ENCODE measurements at regions not wholly inside any gene's neighbourhood (a gene's known extent, or its start where the extent isn't known, plus 50 kb on each side); places are given as distances from the start of the nearest gene placed in this dataset.

- TF ChIP-seq POLR2A (IDR thresholded peaks at IDR 0.05) = no peak
- TF ChIP-seq CTCF (IDR thresholded peaks at IDR 0.05 in 8 of 11, conservative IDR thresholded peaks at IDR 0.05 in 3 of 11) = no peak
- TF ChIP-seq POLR2AphosphoS5 (IDR thresholded peaks at IDR 0.05) = no peak
Observed at GRCh38 chr1:169001353-169001752, 105.1 kb upstream of the ATP1B1 start.
